Cerebellar cortex (tissue), 1 donor: ENCODE measurements at regions not wholly inside any gene's neighbourhood (a gene's known extent, or its start where the extent isn't known, plus 50 kb on each side); places are given as distances from the start of the nearest gene placed in this dataset.
"Not testable (repeated sequence)": the region's sequence is repeated elsewhere in the genome, so short reads cannot be mapped to it uniquely, and the experiment has no call there.

Source experiments
- DNase-seq: peaks from one replicate; pipeline ENCODE4 v3.0.0-alpha.2; 2015; ENCODE audit warnings: low spot score

GRCh38 chr4:159937595-159937994 is 834.7 kb downstream of the RAPGEF2 start:
- DNase-seq = no peak

DNA sequence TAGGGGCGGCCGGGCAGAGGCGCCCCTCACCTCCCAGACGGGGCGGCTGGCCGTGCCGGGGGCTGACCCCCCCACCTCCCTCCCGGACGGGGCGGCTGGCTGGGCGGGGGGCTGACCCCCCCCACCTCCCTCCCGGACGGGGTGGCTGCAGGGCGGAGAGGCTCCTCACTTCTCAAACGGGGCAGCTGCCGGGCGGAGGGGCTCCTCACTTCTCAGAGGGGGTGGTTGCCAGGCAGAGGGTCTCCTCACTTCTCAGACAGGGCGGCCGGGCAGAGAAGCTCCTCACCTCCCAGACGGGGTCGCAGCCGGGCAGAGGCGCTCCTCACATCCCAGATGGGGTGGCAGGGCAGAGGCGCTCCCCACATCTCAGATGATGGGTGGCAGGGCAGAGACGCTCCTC is 836.8 kb downstream of the RAPGEF2 start:
- not testable (repeated sequence) for DNase-seq

DNA sequence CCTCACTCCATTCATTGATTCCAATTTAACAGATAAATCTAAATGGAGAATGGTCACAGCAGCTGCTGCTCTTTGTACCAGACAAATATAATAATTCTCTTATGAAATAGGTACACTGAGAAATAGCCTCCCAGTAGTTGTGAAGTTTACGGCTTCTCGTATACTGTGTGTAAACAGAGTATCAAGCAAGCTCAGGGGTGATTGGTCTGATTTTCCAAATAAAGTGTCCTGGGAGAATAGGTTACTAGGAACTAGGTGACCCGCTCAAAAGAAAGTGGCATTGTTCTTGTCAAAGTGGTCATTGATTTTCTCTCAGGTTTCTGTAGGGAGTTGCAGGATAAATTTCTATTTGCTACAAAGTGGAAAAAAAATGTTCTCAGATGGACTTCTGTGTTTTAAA is 838.2 kb downstream of the RAPGEF2 start:
- DNase-seq = no peak

DNA sequence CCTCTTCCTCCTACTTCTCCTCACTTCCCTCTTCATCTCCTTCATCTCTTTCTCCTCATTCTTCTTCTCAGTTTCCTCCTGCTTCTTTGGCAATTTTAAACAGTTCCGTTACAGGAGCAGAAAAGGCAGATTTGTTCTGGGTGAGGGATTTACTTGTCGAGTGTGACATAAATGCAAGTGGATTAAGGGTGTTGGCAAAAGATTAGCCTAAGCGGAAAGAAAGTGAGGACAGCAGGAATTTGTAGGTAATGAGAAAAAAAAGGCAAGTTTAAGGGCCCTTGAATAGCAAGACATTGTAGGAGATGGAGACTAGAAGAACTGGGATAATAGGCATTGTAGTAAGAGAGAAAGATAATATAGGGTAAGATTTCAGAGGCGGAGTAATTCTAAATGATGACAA is 841.6 kb downstream of the RAPGEF2 start:
- no peak for DNase-seq

GRCh38 chr4:159946983-159947615 is 844.2 kb downstream of the RAPGEF2 start:
- peak; percentile 85 for DNase-seq

GRCh38 chr4:159950707-159951106 is 847.8 kb downstream of the RAPGEF2 start:
- DNase-seq = no peak

DNA sequence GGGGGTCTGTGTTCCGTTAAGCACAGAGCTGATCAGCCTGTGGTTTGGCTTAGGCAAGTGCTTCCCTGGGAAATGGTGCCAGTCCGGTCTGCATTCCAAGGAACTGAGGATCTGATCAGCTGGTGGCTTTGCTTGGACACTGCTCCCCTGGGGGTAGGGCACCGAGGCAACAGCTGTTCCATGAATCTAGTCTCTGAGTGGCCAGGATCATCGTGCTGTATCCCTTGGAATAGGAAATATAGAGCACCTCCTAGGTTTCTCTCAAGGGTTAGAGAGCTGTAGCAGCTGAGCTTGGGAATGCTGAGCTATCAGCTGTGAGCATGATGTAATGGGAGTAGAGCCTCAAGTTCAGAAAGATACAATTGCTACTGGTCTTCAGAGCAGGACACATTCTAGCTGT is 863.9 kb downstream of the RAPGEF2 start:
- DNase-seq = no peak

DNA sequence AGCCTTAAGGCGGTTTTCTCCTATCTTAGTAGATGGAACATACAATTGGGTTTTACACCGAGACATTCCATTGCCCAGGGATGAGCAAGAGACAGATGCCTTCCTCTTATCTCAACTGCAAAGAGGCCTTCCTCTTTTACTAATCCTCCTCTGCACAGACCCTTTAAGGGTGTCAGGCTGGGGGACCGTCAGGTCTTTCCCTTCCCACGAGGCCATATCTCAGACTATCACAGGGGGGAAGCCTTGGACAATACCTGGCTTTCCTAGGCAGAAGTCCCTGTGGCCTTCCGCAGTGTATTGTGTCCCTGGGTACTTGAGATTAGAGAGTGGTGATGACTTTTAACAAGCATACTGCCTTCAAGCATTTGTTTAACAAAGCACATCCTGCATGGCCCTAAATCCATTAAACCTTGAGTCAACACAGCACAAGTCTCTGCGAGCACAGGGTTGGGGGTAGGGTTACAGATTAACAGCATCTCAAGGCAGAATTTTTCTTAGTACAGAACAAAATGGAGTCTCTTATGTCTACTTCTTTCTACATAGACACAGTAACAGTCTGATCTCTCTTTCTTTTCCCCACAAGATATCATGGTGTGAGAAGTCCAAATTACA is 874.1 kb downstream of the RAPGEF2 start:
- DNase-seq = not testable (repeated sequence)

GRCh38 chr4:159977907-159978617 is 875.2 kb downstream of the RAPGEF2 start:
- DNase-seq = no peak

GRCh38 chr4:159979351-159979750 is 876.5 kb downstream of the RAPGEF2 start:
- no peak for DNase-seq

DNA sequence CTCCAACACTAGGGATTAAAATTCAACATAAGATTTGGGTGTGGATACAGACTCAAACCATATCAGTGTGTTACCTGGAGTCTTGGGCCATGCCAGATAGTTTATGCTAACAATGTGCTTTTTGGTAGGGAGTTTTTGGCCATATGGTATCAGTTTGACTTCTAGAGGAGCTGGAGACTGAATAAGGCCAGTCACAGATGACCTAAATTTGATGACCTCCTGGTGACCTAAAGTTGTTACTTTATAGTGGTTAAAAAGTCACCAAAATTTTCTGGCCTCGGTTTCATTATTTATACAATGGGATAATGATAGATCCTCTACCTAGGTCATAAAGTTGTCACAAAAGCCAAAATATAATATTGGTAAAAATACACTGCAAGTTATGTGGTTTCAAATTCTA is 877.1 kb downstream of the RAPGEF2 start:
- no peak for DNase-seq

GRCh38 chr4:159980826-159981468 is 878.1 kb downstream of the RAPGEF2 start:
- DNase-seq = no peak

- DNase-seq = no peak
Observed at GRCh38 chr4:159981469-159981856, 878.6 kb downstream of the RAPGEF2 start.

GRCh38 chr4:159983082-159983481 is 880.2 kb downstream of the RAPGEF2 start:
- DNase-seq = no peak

- DNase-seq = no peak
Observed at GRCh38 chr4:160009656-160010493, 907.0 kb downstream of the RAPGEF2 start.

DNA sequence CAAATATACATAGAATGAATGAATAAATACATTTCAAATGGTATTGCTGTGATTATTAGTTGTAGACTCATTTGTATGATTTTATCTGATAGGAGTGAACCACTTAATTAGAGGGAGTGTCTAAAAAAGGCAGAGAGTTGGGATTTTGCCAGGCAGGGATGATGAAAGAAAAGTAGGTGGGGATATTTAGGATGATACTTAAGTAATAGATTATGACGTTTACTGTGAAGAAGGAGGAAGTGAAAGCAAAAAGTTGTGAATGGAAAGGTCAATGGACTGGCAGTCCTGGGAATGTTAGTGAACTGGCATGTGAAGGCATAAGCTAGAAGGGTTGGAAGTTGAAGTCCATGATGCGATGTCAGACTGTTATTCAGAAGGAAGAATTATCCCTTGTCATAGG is 917.1 kb downstream of the RAPGEF2 start:
- no peak for DNase-seq

DNA sequence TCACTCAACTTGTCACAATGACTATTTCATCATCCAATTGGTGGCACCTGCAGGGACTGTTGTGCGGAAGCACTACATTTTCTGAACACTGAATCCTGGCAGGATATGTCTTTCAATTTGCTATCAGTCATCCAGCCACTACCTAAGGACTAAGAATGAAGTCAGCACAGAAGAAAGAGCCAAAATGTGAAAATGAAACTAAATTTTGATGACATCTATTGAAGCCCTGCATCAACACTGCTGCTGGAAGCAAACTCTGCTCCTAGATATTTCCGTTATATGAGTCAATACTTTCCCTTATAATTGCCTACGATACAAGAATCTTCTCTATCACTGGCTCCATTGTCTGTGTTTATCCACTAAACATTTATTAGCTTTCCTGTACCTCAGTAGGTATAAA is 917.9 kb downstream of the RAPGEF2 start:
- no peak for DNase-seq

DNA sequence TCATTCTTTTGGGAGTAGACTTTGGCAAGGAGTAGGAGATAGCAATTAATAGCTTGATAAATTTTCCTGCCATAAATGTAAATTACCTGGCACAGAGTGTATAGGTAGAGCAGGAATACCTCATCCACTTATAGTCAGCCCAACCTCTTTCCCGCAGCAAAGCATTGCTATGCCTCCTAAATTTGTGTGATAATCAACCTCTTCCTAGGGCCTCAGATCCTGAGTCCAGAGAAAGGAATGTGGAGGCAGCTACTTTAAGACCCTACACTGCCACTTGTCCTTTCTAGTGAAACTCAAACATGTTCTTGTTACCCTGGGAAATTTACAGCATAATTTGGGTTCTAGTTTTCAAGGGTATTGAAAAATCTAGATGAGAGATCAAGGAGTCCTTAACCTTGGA is 919.0 kb downstream of the RAPGEF2 start:
- no peak for DNase-seq

DNA sequence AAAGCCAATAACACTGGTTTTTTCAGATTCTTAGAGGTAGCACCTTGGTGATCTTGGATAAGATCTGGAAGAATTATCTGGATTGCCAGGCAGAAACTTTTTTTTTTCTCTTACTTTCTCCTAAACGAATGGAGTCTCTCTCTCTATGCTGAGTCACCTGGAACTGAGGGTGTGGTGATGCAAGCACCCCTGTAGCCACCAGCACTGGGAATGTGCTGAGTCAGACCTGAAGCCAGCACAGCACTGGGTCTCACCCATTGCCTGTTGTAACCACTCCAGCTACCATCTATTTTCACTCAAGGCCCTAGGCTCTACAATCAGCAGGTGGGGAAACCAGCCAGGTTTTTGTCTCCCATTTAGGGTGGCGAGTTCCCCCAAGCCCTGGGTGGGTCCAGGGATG is 923.8 kb downstream of the RAPGEF2 start:
- no peak for DNase-seq

DNA sequence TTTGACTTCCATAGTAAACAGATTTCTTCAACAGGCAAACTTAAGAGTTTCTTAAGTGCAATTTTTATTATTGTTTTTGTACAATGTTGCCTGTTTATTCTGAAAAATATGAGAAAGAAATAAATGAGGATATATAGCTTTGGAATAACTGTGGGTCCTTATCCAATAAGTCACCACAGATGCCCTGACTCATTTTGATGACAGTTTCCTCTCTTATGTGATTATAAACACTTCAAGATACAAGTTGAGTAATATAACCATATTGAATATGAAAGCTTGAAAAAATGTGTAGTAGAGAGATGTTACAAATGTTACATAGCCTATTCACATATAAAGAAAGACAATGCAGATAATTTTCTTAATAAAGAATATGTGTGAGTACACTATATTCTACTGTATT is 931.6 kb downstream of the RAPGEF2 start:
- DNase-seq = no peak

DNA sequence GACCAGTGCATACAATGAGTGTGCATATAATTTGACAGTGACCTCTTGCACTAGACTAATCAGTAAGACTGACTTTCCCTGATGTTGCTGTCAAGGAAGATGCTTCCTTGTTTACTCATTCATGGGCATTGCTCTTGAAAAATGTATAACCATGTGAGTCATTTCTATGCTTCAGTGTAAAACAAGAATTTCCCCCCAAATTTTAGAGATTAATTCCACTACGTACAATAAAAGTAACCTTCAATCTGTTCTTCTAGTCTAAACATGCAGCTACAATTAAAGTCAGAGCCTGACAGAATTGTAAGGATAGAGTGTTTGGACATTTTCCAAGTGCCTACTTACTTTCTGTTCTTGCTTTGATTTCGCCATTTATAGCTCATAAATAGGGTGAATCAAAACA is 935.7 kb downstream of the RAPGEF2 start:
- no peak for DNase-seq

DNA sequence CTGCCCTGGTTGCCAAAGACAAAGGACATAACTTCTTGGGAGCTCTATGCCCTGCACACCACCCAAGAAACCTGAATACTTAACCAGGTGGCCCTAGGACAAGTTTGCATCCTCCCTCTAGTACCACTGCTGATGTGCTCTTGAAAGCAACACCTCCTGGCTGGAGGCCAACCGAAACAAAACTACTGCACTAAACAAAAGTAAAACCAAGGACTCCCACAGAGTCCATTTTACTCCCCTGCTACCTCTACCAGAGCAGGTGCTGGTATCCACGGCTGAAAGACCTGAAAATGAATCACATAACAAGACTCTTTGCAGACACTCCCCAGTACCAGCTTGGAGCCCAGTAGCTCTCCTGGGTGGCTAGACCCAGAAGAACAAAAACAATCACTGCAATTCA is 941.8 kb downstream of the RAPGEF2 start:
- no peak for DNase-seq
